ENCODE measurements at regions not wholly inside any gene's neighbourhood (a gene's known extent, or its start where the extent isn't known, plus 50 kb on each side); places are given as distances from the start of the nearest gene placed in this dataset.

GRCh38 chr7:26100406-26101339 lies 51.3 kb upstream of the NFE2L3 start:
- ATAC-seq (peak in 1 of 2 donors; percentile 50), DNase-seq (no peak)
- Histone ChIP-seq H3K4me3 (no peak overlapping the region), H3K27me3 (ENCODE audit: low read depth) (no peaks in the 10 kb centered on the region), H3K9me3 (no peaks in the 10 kb centered on the region), H3K36me3 (no peaks in the 10 kb centered on the region), H3K27ac (peak overlapping the region; percentile 71), H3K4me1 (no peaks in the 10 kb centered on the region)
- intact Hi-C loops (cut with DNase I): no loop called here
- no peak for TF ChIP-seq CTCF (IDR thresholded peaks at IDR 0.05)

DNA sequence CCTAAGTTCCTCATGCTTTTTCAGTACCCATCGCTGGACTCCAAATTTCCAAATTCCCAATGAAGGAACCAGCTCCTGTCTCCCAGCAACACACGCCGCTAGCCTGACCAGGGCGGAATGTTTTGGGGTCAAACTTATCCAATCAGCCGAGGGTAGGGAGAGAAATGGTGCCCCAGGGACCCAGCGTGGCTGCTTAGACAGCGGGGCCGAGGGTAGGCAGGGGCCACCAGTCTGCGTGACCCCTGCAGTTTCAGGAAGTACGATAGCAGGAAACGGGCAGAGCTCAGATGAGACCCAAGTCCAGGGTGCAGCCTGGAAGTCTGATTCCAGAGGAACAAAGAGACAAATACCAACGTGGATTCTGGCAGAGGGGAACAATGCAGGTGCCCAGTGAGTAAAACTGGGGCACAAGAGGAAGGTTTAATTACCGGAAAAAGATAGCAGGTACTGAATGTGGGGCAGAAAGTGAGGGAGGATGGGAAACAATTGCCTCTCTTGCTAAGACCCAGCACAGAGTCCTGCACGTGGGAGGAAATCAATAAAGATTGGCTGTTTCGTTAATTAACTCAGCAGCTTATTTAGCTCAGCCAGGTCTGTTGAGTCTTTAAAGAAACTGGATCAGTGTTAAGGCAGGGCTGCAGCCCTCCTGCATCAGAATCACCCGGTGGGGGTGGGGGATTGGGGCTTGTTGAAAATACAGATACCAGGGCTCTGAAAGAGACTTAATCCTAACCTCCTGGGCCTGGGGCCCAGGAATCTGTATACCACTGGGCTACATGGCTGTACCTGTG lies 50.4 kb upstream of the NFE2L3 start:
- Histone ChIP-seq H3K27me3 (ENCODE audit: low read depth) (no peaks in the 10 kb centered on the region), H3K4me1 (no peaks in the 10 kb centered on the region), H3K4me3 (no peak overlapping the region), H3K27ac (peak overlapping the region; percentile 71), H3K36me3 (no peaks in the 10 kb centered on the region), H3K9me3 (no peaks in the 10 kb centered on the region)
- intact Hi-C loops (cut with DNase I): no loop called here
- TF ChIP-seq CTCF (IDR thresholded peaks at IDR 0.05): no peak
- DNase-seq (no peak), ATAC-seq (peak; percentile 30 to 37)

GRCh38 chr7:26102176-26102575 lies 49.8 kb upstream of the NFE2L3 start:
- H3K36me3 ChIP-seq: no peaks in the 10 kb centered on the region
- peak overlapping the region; percentile 1 for H3K4me3 ChIP-seq
- no peaks in the 10 kb centered on the region for H3K4me1 ChIP-seq
- intact Hi-C loops (cut with DNase I): no loop called here
- no peak for TF ChIP-seq CTCF (IDR thresholded peaks at IDR 0.05)
- no peak for ATAC-seq
- no peak for DNase-seq
- H3K27ac ChIP-seq: no peak overlapping the region
- no peaks in the 10 kb centered on the region for H3K9me3 ChIP-seq
- H3K27me3 ChIP-seq (ENCODE audit: low read depth): no peaks in the 10 kb centered on the region

Small RNAs in the stretch of these regions (microRNA-seq; reads per million reads assigned to microRNA genes)
- 294 reads per million, percentile 69 among the genes with 10 or more reads in this experiment for gene MIR148A (ENCODE audit: borderline number of aligned reads)

All from lower lobe of right lung (tissue), 2 donors.